Tibial nerve (tissue), 3 donors: ENCODE measurements at regions not wholly inside any gene's neighbourhood (a gene's known extent, or its start where the extent isn't known, plus 50 kb on each side); places are given as distances from the start of the nearest gene placed in this dataset.

ENCODE experiments used
- POLR2A ChIP-seq, 2 donors: fragments of 450-650 bp; IDR thresholded peaks; one replicate each; pipeline ENCODE4 v1.6.1; 2017; ENCODE audit warnings: antibody characterized with exemption in 2 of 2, mild to moderate bottlenecking in 2 of 2, moderate library complexity in 2 of 2
- TF ChIP-seq, protein P1 (sequence below), 5 experiments: fragments of 200-600 bp in 3 of 5; fragments of 450-650 bp in 2 of 5; sonication (generic) in 3 of 5; IDR thresholded peaks; one replicate each; pipeline ENCODE4 v1.5.1; 2016 to 2019; ENCODE audit warnings: antibody characterized with exemption in 5 of 5, mild to moderate bottlenecking in 3 of 5, moderate library complexity in 2 of 5

DNA sequence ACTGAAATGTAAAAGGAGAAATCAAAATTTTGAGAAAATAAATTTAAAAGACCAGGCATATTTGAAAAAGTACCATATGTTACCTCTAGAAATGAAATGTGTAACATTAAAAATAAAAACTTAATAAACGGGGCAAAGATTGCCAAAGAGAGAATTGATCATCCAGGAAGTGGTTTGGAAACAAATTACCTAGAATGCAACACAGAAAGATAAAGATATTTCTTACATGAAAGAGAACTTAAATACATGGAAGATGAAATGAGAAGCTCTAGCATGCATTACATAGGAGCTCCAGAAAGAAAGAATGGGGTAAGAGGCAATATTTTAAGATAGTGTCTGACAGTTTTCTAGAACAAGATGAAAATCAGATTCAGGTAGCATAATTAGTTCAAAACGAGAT is 235.9 kb upstream of the IRF2BP2 start:
- TF ChIP-seq, protein P1, sequence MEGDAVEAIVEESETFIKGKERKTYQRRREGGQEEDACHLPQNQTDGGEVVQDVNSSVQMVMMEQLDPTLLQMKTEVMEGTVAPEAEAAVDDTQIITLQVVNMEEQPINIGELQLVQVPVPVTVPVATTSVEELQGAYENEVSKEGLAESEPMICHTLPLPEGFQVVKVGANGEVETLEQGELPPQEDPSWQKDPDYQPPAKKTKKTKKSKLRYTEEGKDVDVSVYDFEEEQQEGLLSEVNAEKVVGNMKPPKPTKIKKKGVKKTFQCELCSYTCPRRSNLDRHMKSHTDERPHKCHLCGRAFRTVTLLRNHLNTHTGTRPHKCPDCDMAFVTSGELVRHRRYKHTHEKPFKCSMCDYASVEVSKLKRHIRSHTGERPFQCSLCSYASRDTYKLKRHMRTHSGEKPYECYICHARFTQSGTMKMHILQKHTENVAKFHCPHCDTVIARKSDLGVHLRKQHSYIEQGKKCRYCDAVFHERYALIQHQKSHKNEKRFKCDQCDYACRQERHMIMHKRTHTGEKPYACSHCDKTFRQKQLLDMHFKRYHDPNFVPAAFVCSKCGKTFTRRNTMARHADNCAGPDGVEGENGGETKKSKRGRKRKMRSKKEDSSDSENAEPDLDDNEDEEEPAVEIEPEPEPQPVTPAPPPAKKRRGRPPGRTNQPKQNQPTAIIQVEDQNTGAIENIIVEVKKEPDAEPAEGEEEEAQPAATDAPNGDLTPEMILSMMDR (IDR thresholded peaks at IDR 0.05) = no peak
- TF ChIP-seq POLR2A (IDR thresholded peaks at IDR 0.05) = no peak
